ENCODE measurements at regions not wholly inside any gene's neighbourhood (a gene's known extent, or its start where the extent isn't known, plus 50 kb on each side); places are given as distances from the start of the nearest gene placed in this dataset.

DNA sequence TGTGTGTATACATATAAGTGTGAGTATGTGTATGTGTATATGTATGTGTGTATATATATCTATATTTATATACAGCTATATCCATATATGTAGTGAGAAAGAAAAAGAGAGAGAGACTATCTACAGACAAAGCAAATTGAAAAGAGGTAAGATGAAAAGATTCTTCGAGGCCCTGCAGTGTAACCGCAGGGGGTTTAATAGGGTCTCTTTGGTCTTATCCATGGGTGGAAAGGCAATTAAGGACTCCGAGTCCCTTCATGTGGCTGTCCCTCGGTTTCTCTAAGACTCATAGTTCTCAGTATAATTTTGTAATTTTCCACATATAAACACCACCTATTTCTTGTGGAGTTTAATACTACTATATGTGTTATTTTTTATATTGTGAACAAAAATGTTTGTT lies 50.6 kb upstream of the JAZF1 start:
- in situ Hi-C loops (cut with MboI; ENCODE audit: low pct_unique_long_range_greater_than_20kb, low sequenced_read_pairs, unreplicated experiment), result no loop called here
- no peak for DNase-seq (ENCODE audit: low spot score)
- TF ChIP-seq, protein P1, sequence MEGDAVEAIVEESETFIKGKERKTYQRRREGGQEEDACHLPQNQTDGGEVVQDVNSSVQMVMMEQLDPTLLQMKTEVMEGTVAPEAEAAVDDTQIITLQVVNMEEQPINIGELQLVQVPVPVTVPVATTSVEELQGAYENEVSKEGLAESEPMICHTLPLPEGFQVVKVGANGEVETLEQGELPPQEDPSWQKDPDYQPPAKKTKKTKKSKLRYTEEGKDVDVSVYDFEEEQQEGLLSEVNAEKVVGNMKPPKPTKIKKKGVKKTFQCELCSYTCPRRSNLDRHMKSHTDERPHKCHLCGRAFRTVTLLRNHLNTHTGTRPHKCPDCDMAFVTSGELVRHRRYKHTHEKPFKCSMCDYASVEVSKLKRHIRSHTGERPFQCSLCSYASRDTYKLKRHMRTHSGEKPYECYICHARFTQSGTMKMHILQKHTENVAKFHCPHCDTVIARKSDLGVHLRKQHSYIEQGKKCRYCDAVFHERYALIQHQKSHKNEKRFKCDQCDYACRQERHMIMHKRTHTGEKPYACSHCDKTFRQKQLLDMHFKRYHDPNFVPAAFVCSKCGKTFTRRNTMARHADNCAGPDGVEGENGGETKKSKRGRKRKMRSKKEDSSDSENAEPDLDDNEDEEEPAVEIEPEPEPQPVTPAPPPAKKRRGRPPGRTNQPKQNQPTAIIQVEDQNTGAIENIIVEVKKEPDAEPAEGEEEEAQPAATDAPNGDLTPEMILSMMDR (IDR thresholded peaks at IDR 0.05; ENCODE audit: extremely low read depth, insufficient read depth, missing control alignments), result no peak

DNA sequence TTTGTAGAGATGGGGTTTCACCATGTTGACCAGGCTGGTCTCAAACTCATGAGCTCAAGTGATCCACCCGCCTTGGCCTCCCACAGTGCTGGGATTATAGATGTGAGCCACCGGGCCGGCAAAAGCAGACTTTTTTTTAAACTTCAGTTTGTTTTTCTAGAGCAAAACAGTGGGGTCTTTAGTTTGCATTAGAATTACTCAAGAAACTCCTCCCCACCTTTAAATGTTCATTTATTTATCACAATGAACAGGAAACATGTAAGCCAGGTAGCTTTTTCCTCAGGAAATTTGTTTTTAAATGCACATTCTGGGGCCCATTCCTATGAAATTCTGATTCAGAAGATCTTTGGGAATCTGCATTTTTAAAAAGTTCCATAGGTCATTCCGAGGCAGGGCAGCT lies 56.0 kb upstream of the JAZF1 start:
- no peak for DNase-seq (ENCODE audit: low spot score)
- in situ Hi-C loops (cut with MboI; ENCODE audit: low pct_unique_long_range_greater_than_20kb, low sequenced_read_pairs, unreplicated experiment), result no loop called here
- TF ChIP-seq, protein P1 (IDR thresholded peaks at IDR 0.05; ENCODE audit: extremely low read depth, insufficient read depth, missing control alignments), result no peak

DNA sequence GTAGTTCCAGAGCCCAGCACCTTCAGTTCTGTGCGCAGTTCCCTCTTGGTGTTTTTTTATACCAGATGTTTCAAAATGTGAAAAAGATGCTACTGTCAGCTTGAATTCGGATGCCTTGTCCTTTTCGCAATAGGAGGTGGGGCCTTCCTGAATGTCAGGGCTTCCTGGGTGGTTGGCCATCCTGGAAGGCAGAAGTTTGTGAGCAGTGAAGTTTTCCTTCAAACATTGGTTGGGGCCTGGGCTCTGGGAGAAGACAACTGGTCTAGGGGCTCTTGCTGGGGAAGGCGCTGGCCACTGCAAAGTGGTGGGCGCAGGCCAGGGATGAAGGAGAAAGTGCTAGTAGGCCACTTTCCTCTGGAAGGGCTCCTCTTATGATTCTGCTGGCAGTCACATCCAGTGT lies 56.8 kb upstream of the JAZF1 start:
- TF ChIP-seq, protein P1 (IDR thresholded peaks at IDR 0.05; ENCODE audit: extremely low read depth, insufficient read depth, missing control alignments), result no peak
- no peak for DNase-seq (ENCODE audit: low spot score)
- in situ Hi-C loops (cut with MboI; ENCODE audit: low pct_unique_long_range_greater_than_20kb, low sequenced_read_pairs, unreplicated experiment), result no loop called here

DNA sequence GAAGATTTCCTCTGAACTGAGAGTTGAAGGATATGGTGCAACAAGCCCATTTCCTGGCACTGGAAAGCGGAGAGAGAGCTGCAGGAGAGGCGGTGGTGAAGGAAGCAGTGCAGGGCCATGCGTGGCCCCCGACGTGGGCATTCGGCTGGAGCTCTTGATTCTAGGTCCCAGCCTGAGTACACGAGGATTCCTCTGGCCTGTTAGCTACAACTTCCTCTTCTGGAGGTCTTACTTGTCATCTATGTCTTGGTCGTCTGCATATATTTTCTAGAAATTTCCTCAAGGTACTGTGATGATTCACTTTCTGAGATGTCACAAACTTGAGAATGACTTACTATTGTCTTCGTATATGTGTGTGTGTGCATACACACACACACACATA lies 59.2 kb upstream of the JAZF1 start:
- no peak for DNase-seq (ENCODE audit: low spot score)
- in situ Hi-C loops (cut with MboI; ENCODE audit: low pct_unique_long_range_greater_than_20kb, low sequenced_read_pairs, unreplicated experiment), result no loop called here
- TF ChIP-seq, protein P1 (IDR thresholded peaks at IDR 0.05; ENCODE audit: extremely low read depth, insufficient read depth, missing control alignments), result no peak

DNA sequence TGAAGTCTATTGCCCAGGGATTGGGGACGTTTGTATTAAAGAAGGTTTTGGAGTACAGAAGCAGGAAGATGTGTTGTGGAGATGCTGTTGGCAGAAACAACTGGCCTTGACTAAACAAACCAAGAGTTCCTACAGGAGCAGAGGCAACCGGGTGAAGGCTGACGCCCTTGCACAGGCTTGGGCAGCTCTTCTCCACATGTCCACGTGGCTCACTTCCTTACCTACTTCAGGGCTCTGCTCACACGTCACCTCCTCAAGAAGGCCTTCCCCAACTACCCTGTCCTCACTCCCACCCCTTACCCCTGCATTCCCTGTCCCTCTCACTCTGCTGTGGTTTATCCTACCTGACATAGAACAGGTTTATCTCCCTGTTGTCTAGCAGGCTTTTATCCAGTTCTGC lies 59.9 kb upstream of the JAZF1 start:
- in situ Hi-C loops (cut with MboI; ENCODE audit: low pct_unique_long_range_greater_than_20kb, low sequenced_read_pairs, unreplicated experiment), result no loop called here
- no peak for DNase-seq (ENCODE audit: low spot score)
- TF ChIP-seq, protein P1 (IDR thresholded peaks at IDR 0.05; ENCODE audit: extremely low read depth, insufficient read depth, missing control alignments), result no peak

DNA sequence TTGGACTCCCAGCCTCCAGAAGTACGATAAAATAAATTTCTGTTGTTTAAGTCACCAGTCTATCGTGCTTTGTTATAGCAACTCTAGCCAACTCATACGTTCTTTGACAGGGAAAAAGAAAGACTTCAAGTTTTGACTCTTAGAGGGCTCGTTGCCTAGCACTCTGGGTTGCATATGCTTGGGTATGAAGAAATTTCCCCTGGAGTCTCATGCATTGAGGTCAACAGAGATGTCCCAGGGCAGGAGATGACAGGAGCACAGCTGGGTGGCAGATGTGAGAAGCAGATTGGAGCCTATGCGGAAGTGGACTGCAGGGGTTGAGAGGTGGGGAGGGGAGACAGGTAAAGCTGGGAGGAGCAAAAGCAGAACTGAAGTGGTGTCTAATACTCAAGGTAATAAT lies 63.3 kb upstream of the JAZF1 start:
- in situ Hi-C loops (cut with MboI; ENCODE audit: low pct_unique_long_range_greater_than_20kb, low sequenced_read_pairs, unreplicated experiment), result no loop called here
- no peak for DNase-seq (ENCODE audit: low spot score)
- TF ChIP-seq, protein P1 (IDR thresholded peaks at IDR 0.05; ENCODE audit: extremely low read depth, insufficient read depth, missing control alignments), result no peak

Data from GM13977 (cell line).